ENCODE measurements at regions not wholly inside any gene's neighbourhood (a gene's known extent, or its start where the extent isn't known, plus 50 kb on each side); places are given as distances from the start of the nearest gene placed in this dataset.

DNA sequence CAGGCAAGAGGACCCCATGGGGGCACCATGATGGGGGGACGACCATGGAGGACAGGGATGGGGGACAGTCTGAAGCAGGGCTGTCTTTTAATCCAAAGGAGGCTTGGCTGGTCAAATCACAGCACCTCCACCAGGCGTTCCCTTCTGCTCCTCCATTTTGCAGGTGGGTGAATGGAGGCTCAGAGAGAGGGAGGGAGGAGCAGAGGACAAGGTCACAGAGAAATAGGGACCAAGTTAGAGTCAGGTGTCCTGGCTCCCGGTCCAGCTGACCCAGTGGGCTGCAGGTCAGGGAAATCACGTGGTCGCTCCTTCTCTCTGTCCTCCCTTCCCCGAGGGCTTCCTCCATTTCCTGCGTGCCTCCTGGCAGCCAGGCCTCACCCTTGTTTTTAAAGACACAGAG, 156.4 kb upstream of the SMIM23 start:
- DNase-seq (ENCODE audit: low read depth), result no peak

DNA sequence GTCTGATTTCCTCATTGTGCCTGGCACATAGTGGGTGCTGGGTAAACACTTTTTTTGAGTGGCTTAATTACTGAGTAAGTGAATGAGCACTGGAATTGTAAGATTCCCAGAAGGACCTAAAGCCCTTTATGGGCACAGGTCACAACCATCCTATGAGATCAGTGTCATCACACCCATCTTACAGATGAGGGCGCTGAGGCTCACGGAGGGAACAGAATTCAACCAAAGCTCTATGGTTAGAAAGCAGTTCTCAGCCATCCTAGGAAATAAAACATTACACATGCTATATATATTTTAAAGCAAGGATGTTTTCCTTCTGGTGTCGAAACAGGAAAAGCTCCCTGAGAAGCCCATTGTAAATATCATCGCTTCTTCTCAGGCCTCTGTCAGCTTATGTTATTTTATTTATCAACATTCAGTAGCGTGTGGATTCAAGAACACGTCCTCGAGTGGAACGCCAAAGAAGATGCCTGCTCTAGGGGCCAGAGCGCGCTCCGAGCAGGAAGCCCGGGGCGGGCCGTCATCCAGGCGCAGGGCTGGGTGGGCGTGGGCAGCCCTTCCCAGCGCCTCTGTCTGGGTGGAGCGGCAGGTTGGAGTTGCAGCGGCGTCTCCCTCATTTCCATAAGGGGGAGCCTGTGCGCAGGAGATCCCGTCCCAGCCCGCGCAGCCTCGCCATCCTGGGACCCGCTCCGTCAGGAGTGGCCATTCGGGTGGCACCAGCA, 155.8 kb upstream of the SMIM23 start:
- DNase-seq (ENCODE audit: low read depth), result no peak

DNA sequence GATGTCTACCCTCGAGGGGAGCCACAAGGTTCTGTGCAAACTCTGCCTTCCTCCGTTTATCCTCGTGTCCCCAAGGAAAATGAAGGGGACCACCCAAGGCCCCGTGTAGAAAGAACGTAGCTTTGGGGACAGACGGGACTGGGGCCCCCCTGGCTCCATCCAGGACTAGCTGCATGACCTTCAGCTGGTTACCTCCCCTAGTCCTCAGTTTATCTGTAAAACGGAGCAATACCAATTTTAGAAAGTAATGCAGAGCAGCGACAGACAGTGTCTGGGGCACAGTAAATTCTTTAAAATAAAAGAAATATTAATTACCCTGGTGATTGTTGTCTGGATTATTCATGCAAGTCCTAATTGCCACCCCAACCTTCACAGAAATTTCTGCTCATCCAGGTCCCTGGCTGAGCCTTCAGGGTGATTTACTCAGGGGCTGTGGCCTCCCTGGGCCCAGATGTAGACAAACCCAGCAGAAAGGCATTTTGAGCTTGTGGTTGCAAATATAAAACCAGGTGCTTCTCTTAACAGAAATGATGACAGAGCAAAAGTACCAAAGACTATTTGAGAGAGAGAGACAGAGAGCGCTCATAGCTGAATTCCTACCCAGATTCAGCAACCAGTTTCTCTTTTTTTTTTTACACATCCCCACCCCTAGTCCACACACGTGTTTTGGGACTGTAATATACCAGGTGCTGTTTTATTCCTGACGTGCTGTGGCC, 155.1 kb upstream of the SMIM23 start:
- DNase-seq (ENCODE audit: low read depth), result no peak

DNA sequence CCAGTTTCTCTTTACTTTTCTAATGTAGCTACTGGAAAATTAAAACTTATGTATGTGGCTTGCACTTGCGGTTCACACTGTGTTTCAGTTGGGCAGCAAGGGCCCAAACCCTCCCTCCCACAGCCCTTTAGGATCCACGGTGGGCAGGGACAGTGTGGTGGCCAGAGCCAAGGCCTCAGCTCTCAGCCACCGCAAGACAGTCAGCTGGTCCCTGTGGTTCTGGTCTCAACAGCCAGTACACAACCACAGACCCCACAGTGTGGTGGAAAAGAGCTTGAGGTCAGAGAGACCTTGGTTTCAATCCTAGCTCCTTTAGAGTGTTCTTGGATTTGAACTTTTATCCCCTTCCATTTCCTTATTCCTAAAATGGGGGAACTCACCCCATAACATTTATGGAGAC, 153.0 kb upstream of the SMIM23 start:
- no peak for DNase-seq (ENCODE audit: low read depth)

DNA sequence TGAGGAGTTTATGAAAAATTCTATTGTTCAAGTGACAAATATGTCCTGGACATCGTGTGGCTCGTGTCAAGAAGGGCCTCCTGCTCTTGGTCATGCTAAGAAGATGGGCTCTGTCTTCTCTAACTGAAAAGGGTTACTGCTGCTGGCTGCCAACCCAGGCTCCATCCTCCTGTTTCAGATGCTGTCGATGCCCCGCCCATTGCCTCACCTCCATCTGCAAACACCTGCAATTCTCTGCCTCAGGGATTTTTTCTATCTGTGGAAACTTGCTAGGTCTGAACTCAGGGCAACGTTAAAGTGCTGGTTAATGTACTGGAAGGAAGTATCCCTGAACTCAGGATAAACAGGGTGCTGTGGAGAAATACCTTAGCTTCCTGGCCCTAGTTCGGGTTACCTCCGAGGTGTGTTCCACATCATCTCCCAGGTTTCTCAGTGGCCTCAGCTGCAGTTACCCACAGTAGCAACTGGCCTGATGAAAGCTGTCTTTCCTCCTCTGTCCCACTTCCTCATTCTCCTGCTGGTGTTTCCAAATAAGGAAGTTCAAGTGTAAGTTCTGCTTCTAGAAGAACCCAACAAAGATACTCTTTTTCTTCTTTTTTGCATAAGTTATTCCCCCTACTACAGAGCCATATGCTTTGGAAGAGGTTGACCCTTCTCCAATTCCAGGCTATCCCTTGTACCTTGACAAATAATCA, 151.7 kb upstream of the SMIM23 start:
- DNase-seq (ENCODE audit: low read depth), result no peak

DNA sequence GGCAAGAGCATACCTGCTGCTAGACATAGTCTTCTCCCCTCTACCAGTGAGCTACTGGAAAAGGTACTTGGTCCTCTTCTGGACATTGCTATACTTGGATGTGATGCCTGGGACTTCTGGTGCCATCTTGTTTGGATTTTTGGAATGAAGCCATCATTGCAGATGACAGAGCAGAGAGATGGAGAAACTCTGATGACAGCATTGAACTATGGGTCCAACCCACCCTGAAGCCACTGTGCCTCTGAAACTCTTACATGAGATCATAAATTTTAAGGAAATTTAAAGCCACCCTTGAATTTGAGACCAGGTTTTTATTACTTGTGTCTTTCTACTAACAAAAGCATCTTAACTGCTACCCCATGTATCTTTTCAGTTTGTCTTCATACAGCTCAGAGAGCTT, 151.1 kb upstream of the SMIM23 start:
- DNase-seq (ENCODE audit: low read depth), result no peak

DNA sequence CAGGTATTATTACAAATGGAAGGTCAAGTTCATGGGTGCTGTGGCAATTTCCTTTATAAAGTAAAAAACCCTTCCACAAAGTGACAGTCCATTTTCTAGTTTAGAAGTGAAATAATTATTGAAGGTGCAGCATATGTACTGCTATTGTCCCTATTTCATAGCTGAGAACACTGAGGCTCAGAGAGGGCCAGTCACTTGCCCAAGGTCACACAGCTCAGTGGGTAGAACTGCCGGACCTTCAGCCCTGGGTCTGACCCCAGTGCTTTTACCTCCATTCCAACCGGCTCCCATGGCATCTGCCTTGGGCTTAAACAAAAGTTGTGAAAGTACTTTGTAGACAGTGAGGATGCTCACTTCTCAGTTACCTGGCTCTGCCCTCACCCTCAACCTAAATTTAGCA, 150.6 kb upstream of the SMIM23 start:
- DNase-seq (ENCODE audit: low read depth), result no peak

DNA sequence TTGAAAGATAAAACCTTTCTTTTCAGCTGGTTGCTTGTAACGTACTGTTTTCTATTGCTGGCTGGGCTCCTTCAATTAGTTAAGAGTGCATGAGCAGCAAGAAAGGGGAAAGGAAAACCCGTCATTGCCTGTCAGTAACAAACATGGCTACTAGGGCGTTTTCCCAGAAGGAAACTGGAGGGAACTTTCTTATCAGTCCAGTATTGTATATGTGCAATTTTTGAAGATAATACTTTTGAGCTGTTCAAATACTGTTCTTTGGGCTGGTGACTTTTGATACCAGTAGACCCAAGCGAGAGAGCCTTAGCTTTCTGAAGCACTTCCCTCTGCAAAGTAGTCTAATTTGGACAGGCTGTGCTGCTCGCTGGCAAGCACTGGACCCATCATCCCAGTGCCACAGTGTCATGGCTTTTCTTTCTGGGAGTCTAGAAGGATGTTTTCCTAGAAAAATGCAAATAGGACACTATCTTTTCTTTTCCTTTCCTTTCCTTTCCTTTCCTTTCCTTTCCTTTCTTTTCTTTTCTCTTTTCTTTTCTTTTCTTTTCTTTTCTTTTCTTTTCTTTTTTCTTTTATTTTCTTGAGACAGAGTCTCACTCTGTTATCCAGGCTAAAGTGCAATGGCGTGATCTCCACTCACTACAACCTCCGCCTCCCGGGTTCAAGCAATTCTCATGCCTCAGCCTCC, 149.9 kb upstream of the SMIM23 start:
- DNase-seq (ENCODE audit: low read depth), result no peak

DNA sequence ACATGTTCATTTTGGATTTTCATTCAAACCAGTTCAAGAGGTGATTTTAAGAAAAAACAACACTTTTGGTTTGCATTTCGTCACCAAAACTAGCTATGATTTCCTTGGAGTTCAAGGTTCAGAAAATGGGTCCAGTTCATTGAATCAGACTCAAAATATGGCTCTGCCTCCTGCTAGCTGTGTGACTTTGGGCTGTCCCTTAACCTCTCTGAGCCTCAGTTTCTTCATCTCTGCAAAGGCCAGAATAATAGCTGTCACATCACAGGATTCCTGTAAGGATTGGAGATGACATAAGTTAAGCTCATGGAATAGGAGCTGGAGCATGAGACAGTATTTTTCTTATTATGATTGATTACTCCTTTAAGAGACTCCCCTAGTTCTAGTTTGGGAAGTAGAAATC, 147.8 kb upstream of the SMIM23 start:
- no peak for DNase-seq (ENCODE audit: low read depth)

DNA sequence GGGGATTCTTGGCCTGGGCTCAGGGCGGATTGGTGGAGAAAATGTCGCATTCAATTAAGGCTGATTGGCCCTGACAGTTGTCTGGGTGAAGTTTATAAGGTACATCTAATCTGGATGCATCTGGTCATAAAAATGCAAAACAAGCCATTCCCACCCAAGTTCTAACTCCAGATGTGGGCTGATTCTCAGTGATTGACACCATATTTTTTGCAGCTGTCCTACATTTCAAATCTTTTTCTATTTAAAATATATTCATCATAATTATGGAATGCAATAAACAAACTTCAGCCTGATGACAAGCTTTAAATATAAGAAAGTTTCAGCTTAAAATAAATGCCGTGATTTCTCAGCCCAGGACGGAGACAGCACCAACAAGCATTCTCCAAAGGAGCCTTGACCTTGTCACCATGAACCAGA, 146.4 kb upstream of the SMIM23 start:
- DNase-seq (ENCODE audit: low read depth), result no peak

DNA sequence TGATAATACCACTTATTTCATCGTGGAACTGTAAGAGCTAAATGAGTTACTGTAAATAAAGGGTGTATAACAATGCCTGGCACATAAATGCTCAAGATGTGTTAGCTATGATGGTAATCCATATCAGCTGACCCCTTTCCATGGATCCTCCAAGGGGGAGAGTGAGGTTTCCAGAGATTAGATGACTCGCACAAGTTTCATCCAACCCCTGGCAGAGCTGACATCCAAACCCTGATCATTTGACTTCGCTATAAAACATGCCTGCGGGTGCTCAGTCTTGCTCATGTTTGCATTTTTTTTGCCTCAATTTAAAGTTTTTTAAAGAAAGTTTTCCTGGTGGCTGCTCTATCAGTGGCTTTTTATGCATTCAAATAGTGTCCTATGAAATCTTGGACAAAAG, 145.7 kb upstream of the SMIM23 start:
- no peak for DNase-seq (ENCODE audit: low read depth)

DNA sequence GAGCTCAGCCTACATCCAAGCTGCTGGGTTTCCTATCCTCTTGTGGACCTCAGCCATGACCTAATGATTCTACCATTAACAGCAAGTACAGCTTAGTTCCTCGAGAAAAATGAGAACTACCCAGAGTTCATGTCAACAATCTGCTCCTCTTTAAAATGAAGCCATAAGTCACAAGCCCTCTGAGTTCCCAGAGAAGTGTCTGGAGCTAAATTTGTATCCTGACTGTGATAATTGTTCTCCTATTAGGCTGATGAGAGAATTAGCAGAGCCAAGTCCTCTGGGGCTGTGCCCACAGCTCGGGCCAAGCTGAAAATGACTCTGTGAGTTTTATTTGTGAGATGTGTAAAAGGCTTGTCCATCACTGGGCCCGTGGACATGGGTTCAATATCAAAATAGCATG, 145.1 kb upstream of the SMIM23 start:
- no peak for DNase-seq (ENCODE audit: low read depth)

DNA sequence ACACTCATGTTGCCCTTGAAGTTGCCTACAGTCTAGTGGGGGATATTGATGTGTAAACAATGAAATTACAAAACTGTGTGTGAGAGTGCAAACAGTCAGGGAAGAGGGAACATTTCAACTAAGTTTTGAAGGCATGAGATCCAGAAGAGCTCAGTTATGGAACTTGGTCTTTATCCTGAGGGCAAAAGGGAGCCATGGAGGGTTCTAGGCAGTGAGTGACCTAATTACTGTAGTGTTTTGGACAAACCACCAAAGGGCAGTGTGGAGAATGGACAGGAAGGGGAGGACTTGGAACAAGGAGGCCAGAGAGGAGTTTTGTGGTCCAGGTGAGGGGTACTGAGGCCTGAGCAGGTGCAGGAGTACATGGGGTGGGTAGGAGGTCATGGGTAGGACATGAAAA, 143.7 kb upstream of the SMIM23 start:
- no peak for DNase-seq (ENCODE audit: low read depth)

DNA sequence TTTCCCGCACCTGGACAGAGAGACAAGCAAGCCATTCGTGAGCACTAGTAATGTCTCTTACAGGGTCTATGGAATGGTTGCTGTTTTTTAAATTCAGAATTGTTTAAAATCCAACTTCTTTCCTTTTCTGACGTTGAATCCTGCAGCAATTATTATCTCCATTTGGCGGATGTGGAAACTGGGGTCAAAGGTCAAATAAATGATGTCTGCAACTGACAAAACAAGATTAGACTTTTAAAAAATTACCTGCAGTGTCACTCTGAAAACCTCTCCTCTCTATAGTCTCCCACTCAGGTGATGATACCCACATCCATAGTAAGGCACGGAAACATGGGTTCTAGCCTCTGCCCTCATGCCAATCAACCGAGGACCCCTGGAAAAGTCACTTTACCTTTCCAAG, 142.7 kb upstream of the SMIM23 start:
- no peak for DNase-seq (ENCODE audit: low read depth)

DNA sequence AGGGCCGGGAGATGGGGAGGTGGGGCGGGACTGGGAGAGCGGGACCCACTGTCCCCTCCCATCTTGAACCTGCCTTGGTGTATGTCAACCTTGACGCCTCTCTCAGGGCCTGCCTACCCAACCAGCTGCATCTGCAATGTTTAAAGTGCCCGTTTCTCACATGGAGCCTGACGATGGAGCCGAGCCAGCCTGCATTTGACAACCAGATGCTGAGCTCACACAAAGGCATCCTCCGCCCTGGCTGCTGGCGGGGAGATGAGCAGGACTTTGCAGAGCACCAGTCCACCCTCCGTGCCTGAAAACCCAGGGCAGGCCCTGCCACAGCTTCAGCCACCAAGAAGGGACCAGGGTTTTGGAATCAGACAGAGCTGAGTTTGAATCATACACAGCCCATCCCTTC, 141.1 kb upstream of the SMIM23 start:
- DNase-seq (ENCODE audit: low read depth), result no peak

DNA sequence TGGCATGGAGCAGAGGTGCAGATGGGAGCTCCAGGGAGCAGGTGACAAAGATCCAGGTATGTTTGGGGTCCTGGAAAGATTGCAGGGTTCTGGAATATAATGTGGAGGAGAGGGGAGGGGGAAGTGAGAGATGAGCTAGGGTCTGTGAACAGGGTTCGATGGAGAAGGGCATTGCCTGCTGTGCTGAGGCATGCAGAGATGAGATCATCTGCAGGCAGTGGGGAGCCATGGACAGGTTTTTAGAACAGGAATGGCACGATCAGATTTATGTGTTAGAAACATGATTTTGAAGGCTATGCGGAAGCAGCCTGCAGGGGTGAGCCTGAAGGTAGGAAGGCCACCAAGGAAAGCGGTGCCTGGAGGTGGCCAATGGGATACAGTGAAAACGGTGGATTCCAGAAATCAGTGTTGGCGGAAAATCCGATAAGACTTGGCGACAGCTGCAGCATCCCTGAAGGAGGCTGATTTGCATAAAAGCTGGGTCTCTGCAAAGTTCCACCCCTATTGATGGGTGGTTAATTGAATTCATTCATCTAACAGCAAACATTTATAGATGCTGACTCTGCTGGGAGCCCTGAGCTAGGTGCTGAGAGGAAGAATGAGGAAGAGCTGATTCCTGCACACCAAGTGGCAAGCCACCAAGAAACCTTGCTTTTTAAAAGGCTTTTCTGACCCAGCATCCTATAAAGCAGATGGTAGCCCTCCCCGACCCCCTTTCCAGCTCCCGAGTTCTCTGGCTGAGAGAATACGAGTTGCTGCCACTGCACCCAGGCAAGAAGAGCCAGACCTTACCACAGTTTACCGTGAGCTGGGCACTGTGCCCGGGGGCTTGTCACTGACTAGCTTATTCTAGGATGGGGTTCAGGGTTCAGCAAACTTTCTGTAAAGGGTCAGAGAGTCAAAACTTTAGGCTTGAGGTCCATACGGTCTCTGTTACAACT, 139.2 kb upstream of the SMIM23 start:
- DNase-seq (ENCODE audit: low read depth), result no peak

DNA sequence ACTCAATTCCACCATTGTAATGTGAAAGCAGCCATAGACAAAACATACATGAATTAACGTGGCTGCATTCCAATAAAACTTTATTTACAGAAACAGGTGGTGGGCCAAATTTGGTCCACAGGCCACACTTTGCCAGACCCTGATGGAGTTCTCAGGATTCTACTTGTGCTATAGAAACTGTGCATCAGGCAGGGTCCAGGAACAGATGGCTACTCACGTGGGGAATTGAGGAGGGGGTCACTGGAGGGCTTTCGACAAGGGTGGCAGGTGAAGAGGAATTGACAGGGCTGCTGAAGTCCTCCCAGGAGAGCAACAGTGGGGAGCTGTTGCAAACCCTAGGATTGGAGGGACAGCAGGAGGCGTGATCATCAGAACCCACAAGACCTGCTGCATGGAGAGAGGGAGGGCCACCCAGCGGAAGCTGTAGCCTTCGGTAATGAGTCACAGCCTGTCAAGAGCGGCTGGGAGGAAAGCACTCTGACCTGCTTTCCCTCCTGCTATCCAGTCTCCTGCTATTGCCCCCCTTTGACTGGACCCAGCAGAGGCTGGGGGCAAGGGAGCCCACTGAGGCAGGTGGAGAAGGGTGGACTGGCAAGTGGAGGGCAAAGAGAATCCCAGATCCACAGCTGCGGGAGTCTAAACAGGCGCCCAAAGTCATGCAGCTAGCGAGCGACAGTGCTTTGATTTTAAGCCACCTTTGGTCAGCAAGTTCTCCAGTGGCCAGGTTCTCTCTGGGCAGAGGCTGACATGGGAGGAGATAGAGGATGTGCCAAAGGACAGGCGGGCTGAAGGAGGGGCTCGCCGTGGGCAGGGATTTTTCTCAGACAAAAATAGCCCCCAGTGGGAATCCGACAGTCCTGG, 138.3 kb upstream of the SMIM23 start:
- DNase-seq (ENCODE audit: low read depth), result no peak

DNA sequence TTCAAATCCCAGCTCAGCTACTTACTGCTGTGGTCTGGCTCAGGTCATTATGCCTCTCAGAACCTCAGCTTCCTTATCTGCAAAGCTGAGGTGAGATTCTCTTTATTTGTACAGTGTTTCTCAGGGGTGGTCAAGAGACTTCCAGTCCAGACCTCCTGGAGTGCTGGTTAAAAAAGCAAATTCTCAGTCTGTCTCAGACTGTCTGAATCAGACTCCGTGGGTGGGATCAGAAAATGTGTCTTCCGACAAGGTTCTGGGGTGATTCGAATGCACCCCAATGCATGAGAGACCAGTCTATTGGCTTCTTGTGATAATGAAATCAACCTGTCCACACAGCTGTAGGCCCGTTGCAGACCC, 137.7 kb upstream of the SMIM23 start:
- no peak for DNase-seq (ENCODE audit: low read depth)

DNA sequence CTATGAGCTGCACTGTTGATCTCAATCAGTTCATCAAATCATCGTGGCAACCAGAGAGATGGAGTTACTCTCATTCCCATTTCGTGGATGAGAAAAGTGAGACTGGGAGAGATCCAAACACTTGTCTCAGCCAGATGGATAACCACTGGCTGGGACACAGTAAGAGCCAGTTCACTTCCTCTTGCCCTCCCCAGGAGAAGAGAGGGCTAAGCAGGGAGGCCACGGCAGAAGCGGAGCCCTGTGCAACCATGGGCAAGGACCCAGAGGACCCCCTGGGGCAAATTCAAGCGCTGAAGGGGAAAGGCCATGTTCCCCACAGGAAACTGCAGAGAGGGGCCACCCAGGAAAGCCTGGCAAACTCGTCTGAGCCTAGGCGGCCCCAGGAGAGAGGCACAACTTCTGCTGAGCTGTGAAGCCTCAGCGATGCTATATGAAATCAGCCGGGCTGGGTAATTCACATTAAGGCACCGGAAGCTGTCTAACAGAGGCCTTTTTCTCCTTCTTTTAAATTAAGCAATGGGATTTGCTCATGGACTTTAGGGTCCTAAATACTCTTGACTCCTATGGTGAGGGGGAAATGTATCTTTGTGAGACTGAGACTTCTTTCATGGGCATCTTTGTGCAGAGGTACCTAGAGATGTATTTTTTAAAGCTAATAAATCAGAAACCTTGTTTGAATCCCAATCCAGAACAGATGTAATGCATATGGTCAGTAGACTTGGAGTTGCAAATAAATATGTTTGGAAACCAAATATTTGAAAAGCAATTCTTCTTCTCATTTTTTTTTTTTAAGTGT, 137.1 kb upstream of the SMIM23 start:
- DNase-seq (ENCODE audit: low read depth), result no peak

DNA sequence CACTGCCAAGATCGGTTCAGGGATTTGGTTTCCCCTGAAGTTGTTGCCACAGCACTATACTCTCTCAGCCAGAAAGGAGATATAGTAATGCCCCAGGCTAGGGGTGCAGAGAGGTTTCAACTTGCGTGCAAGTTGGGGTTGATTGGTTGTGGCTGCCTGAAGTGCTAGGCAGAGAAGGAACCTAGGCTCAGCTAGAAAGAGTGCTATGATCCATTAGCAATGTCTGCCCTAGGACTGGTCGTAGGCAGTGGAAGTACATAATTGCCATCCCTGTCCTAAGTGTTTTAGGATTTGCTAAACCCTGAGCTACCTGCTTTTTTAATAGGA, 136.6 kb upstream of the SMIM23 start:
- DNase-seq (ENCODE audit: low read depth), result no peak
